ENCODE measurements at regions not wholly inside any gene's neighbourhood (a gene's known extent, or its start where the extent isn't known, plus 50 kb on each side); places are given as distances from the start of the nearest gene placed in this dataset.

DNA sequence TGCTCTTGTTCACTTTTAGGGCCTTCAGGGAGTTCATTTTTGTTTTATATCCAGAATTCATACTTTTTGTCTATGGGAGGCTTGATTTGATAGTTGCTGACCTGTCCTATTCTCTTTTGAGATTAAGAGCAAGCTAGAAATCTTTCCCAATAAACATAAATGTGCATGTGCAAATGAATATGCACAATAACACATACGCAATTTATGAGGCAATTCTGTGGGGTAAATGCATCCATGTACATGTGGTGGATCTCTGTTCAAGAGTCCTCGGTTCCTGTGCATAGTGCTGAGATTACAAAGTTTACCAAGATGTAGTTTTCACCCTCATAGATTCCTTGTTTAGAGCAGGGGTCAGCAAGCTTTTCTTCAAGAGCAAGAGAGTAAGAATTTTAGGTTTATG is 640.7 kb downstream of the EDEM1 start:
- Histone ChIP-seq H3K27me3 (replicated peaks; ENCODE audit: insufficient read depth) (no peaks in the 10 kb centered on the region), H3K4me3 (no peak overlapping the region), H3K4me1 (ENCODE audit: control insufficient read depth in 1 of 2, low read depth in 2 of 2) (no peaks in the 10 kb centered on the region), H3K27ac (no peak overlapping the region), H3K9me3 (no peaks in the 10 kb centered on the region), H3K36me3 (no peaks in the 10 kb centered on the region)
- ATAC-seq (ENCODE audit: insufficient number of reproducible peaks, low FRiP score, low read depth) (no peak), DNase-seq (ENCODE audit: low spot score) (no peak)
- TF ChIP-seq, protein P1, sequence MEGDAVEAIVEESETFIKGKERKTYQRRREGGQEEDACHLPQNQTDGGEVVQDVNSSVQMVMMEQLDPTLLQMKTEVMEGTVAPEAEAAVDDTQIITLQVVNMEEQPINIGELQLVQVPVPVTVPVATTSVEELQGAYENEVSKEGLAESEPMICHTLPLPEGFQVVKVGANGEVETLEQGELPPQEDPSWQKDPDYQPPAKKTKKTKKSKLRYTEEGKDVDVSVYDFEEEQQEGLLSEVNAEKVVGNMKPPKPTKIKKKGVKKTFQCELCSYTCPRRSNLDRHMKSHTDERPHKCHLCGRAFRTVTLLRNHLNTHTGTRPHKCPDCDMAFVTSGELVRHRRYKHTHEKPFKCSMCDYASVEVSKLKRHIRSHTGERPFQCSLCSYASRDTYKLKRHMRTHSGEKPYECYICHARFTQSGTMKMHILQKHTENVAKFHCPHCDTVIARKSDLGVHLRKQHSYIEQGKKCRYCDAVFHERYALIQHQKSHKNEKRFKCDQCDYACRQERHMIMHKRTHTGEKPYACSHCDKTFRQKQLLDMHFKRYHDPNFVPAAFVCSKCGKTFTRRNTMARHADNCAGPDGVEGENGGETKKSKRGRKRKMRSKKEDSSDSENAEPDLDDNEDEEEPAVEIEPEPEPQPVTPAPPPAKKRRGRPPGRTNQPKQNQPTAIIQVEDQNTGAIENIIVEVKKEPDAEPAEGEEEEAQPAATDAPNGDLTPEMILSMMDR (IDR thresholded peaks at IDR 0.05) = no peak

DNA sequence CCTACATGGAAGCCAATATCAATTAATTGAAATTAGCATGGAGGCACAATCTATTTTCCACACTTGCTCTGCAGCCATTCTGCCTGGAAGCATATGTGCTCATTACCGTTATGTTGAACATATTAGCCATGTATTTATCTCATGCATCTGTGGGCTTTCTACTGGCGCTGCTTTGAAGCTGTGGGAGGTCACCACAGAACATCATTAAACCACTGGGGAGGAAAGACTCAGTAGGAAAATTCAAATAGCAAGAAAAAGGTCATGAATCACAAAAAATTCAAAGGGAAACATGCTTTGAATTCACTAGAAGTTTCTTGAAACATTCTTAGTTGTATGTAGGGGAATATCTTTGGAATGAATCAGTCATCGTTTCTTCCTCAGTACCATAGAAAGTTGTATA is 652.5 kb downstream of the EDEM1 start:
- DNase-seq (ENCODE audit: low spot score) (no peak), ATAC-seq (ENCODE audit: insufficient number of reproducible peaks, low FRiP score, low read depth) (no peak)
- Histone ChIP-seq H3K27me3 (replicated peaks; ENCODE audit: insufficient read depth) (no peaks in the 10 kb centered on the region), H3K9me3 (no peaks in the 10 kb centered on the region), H3K4me1 (ENCODE audit: control insufficient read depth in 1 of 2, low read depth in 2 of 2) (no peaks in the 10 kb centered on the region), H3K4me3 (no peak overlapping the region), H3K27ac (no peak overlapping the region), H3K36me3 (no peaks in the 10 kb centered on the region)
- TF ChIP-seq, protein P1 (IDR thresholded peaks at IDR 0.05) = no peak

DNA sequence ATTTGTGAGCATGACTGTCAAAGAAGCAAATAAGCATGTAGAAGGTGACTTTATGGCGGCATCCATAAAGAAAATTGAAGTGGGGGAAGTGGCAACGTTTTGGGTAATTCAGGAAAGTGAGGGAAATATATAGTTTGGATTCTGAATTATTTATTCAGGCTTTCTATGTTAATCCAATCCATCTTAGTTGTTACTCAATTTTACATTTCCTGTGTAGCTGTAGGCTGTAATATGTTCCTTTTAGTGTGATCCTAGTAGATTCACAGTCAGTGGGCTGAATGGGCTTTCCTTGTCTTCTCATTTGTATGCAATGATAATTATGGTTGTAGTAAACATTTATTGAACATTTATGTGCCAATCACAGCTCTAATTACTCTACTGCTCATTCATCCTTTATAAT is 654.1 kb downstream of the EDEM1 start:
- Histone ChIP-seq H3K4me3 (no peak overlapping the region), H3K27ac (no peak overlapping the region), H3K4me1 (ENCODE audit: control insufficient read depth in 1 of 2, low read depth in 2 of 2) (no peaks in the 10 kb centered on the region), H3K36me3 (no peaks in the 10 kb centered on the region), H3K9me3 (no peaks in the 10 kb centered on the region), H3K27me3 (replicated peaks; ENCODE audit: insufficient read depth) (no peaks in the 10 kb centered on the region)
- DNase-seq (ENCODE audit: low spot score) = no peak
- TF ChIP-seq, protein P1 (IDR thresholded peaks at IDR 0.05) = no peak
- ATAC-seq (ENCODE audit: insufficient number of reproducible peaks, low FRiP score, low read depth) = no peak

DNA sequence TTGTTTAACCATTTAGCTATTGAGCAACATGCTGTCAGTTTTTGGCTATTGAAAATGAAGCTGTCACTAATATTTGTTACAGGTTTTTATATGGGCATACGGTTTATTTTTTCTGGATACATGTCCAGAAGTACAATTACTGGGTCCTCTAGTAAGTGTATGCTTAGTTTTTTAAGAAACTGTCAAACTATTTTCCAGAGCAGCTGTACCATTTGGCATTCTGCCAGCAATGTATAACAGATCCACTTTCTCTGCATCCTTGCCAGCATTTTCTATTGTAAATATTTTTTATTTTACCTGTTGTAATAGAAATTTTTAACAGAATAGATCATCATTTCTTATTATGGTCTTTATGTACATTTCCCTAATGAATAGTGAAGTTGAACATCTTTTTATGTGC is 658.8 kb downstream of the EDEM1 start:
- Histone ChIP-seq H3K36me3 (no peaks in the 10 kb centered on the region), H3K27me3 (replicated peaks; ENCODE audit: insufficient read depth) (no peaks in the 10 kb centered on the region), H3K4me1 (ENCODE audit: control insufficient read depth in 1 of 2, low read depth in 2 of 2) (no peaks in the 10 kb centered on the region), H3K4me3 (no peak overlapping the region), H3K27ac (no peak overlapping the region), H3K9me3 (no peaks in the 10 kb centered on the region)
- ATAC-seq (ENCODE audit: insufficient number of reproducible peaks, low FRiP score, low read depth) (no peak), DNase-seq (ENCODE audit: low spot score) (no peak)
- TF ChIP-seq, protein P1 (IDR thresholded peaks at IDR 0.05) = no peak

DNA sequence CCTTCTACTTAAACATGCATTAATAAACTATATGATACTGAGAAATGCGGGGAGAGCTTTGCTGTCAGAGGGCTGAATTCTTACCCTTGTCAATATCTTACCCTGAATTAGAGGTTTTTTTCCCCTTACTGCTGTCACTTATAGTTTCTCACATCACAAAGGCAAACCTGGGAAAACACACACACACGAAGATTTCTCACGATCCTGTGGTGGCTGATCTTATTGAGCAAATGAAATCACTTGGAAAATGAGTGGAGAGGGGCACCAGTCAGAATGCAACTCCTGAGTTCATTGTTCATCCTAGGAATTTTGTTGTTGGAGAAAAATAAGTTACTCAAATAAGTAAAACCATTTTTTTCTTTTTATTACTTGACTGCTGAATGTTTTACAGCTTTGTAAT is 673.6 kb downstream of the EDEM1 start:
- Histone ChIP-seq H3K36me3 (no peaks in the 10 kb centered on the region), H3K4me1 (ENCODE audit: control insufficient read depth in 1 of 2, low read depth in 2 of 2) (no peaks in the 10 kb centered on the region), H3K27me3 (replicated peaks; ENCODE audit: insufficient read depth) (no peaks in the 10 kb centered on the region), H3K9me3 (no peaks in the 10 kb centered on the region), H3K27ac (no peak overlapping the region), H3K4me3 (no peak overlapping the region)
- no peak for DNase-seq (ENCODE audit: low spot score)
- TF ChIP-seq, protein P1 (IDR thresholded peaks at IDR 0.05) = no peak
- ATAC-seq (ENCODE audit: insufficient number of reproducible peaks, low FRiP score, low read depth) = no peak
